HG03097 (cell line): ENCODE measurements at regions not wholly inside any gene's neighbourhood (a gene's known extent, or its start where the extent isn't known, plus 50 kb on each side); places are given as distances from the start of the nearest gene placed in this dataset.
"Not testable (repeated sequence)": the region's sequence is repeated elsewhere in the genome, so short reads cannot be mapped to it uniquely, and the experiment has no call there.

Experiments
- ATAC-seq: cut with Tn5 transposase; IDR thresholded peaks from one replicate; pipeline ENCODE4 v1.9.1; 2021; ENCODE audit not compliant: unreplicated experiment, low FRiP score

GRCh38 chrX:121832446-121832845 lies 785.0 kb downstream of the GLUD2 start:
- ATAC-seq = no peak

DNA sequence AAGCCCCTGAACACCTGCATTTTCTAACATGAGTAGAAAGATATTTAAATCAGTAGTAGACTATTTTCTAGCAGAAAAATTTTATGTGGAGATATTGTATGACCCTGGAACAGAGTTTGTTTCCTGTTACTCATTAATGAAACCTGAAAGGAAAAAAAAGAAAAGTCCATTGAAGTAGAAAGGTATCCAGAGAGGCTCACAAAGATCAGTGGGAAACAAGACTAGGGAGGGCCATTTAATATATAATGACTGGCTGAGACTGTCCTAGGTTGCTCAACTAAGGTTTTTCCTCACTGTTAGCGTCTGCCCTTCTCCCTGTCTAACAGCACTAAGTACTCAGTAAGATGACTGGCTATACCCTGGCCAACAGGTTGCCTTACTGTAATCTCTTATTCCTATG lies 788.6 kb downstream of the GLUD2 start:
- ATAC-seq = no peak

DNA sequence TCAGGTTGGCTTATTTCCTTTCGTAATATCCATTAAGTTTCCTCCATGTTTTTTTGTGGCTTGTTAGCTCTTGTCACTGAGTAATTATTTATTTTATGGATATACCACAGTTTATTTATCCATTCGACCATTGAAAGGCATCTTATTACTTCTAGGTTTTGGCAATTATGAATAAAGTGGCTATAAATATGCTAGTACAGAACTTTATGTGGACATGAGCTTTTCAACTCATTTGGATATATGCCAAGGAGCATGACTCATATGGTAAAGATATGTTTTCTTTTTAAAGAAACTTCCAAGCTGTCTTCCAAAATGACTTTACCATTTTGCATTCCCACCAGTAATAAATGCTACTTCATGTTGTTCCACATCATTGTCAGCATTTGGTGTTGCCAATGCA lies 803.6 kb downstream of the GLUD2 start:
- no peak for ATAC-seq

DNA sequence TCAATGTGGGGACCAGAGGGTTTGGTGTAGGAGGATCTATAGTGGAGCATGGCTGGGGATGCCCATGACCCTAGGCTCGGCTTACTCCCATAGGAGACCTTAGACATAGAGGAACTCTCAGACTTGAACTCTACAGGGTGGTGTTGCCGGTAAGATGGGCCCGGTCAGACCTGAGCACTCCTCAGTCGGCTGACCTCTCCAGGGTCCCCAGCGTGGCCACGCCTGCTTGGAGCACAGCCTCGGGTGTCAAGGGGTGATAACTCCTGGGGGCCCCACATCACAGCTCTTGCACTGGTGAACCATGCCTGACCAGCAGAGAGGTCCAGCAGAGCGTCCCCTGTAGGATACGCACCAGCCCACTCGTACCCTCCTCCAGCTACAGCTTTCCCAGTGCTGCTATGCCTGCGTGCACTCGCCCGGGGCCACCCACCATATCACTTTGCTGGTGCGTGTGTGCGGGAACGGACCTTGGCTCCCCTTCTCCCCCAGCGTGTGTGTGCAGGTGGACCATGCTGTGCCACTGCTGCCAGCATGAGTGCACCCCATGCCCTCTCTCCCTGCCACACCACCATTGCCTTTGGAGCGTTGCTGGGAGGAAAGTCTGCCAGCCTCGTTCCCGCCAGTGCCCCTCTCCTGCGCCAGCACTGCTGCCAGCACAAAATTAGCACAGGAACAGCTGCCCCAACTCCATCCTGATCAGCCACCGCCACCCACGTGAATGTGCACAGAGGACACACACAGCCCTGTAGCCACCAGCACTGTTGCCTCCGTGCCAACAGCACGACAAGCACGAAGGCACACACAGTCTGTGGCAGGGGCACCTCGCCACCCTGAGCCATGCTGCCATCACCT lies 806.6 kb downstream of the GLUD2 start:
- ATAC-seq = no peak

DNA sequence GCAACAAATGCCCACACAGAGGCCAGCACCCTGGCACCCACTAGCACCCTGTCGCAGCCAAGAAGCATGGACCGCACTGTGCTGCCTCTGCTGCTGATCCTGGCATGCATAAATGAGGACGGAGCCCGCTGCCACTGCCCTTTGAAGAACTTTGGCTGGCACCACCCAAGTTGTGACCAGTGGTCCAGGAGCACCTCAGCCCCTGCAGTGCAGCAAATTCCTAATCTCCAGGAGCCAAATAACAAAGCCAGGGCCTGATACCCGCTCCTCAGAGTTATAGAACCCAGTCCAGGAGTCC lies 807.2 kb downstream of the GLUD2 start:
- ATAC-seq = no peak

DNA sequence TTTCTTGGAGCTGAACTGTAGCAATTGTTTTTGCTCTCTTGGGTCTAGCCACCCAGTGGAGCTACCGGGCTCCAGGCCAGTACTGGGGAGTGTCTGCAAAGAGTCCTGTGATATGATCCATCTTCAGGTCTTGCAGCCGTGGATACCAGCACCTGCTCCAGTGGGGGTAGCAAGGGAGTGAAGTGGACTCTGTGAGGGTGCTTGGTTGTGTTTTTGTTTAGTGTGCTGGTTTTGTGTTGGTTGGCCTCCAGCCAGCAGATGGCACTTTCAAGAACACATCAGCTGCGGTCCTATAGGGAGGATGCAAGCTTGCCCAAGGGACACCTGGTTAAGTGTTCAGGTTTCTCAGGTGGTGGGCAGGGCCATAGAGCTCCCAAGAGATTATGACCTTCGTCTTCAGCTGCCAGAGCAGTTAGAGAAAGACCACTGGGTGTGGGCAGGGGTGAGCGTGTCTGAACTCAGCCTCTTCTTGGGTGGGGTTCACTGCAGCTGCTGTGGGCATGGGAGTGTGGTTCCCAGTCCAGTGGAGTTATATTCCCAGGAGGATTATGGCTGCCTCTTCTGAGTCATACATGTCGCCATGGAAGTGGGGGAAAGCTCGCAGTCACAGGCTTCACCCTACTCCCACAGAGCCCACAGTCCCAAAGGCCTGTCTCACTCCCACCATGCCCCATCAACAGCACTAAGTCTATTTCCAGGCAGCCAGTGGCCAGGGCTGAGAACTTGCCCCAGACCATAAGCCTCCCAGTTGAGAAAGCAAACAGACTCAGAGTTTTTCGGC lies 811.6 kb downstream of the GLUD2 start:
- ATAC-seq = no peak

DNA sequence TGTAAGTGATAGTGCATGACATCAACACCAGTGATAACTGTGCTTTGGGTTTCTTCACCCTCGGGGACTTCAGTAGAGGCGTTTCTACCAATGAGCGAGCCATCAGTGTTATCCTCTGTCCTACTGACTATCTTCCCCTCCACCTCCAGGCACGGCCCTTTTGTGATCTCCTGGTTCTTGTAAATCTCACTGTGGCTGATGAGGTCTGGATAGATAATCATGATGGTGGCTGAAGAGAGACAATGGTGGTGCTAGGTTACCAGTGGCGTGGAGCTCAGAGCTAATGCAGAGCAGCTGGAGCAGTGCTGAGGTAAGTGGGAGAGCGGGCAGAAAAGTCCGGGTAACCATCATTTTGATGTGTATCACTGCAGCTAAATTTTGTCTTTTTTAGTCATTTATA lies 816.6 kb downstream of the GLUD2 start:
- ATAC-seq = no peak

DNA sequence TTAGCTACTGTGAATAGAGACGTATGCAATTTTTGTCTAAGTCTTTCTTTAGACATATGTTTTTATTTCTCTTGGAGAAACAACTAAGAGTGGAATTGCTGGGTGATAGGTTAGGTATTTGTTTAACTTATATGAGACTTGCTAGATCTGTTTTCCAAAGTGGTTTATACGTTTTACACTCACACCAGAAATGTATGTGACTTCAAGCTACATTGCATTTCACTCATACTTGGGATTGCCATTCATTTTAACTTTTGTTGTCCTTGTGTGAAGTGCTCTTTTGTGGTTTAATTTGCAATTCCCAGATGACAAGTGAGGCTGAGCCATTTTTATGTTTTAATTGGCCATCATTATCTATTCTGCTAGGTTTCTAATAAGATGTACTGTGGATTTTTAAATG lies 817.2 kb downstream of the GLUD2 start:
- ATAC-seq = no peak

DNA sequence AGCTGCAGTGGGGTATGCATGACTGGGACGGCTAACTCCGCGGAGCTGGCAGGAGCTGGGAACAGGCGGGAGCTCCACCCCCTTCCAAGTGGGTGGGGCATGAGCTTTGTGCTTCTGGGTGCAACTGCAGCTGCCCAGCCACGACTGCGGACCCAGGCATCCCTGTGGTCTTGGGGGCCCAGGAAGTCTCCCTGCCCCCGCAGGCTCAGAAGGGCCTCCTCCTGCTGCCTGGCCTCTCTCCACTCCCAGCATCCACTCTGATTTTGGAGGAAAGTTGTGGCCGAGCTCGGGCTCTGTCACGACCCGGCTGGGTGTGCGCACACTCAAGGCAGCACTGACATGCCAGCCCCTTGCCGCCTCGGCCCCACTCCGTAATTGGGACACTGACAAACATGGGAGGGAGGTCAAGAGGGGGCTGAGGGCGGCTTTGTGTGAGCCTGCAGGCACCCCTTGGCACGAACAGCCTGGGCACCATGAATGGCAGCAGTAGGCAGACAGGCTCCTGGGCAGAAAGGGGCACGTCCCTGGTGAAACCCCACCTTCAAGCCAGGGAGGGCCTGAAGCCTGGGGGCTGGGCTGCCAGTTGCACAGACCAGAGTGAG lies 822.6 kb downstream of the GLUD2 start:
- no peak for ATAC-seq

DNA sequence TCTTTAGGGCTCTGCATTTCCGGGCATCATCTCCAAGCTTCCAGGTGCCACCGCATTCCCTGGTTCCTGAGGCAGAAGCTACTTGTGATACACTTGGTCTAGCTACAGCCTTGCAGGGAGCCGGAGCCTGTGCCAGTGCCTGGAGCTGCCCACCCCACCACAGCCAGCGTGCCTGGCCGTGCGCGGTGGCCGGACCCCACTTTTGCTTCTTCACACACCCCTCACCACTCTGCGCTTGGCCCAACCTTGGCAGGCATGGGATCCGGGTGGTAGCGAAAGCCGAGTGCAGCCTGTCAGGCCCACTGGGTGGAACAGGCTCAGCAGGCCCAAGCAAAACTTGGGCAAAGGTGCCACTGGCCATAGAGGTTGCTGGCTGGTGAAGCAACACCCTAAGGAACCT lies 823.7 kb downstream of the GLUD2 start:
- no peak for ATAC-seq

DNA sequence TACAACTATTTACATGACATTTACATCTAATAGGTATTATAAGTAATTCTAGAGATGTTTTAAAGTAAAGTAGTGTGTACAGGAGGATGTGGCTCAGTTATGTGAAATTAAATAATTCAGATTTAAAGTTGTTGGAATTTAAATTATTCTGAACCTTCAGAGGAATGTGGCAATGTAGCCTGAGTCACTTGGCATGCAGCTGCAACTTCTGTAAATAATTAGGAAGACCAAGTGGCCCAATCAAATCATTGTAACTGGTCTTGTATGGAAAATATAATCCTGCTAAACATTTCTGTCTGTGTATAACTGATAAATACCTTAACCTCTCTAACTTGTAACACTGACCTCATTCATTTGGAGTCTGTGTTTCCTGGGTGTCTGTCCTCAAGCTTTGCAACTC lies 828.9 kb downstream of the GLUD2 start:
- no peak for ATAC-seq

- ATAC-seq = not testable (repeated sequence)
Observed at GRCh38 chrX:121877337-121877736, 829.9 kb downstream of the GLUD2 start.

DNA sequence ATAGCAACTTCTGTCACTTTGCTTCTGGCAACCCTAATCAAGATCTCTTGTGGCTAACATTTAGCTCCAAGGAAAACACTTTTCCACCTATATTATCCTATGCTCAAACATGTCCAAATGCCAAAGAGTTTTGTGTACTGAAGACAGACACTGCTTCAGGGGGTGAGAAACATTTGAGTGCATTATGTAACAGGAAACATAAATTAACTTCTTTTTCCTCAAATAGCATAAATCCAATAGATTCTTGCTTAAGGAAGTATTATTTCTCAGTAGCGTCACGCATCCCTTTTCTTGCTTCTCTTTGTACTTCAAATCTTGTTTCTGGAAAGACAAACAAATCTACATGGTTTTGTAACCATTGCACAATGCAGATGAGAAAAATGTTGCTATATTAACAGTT lies 839.1 kb downstream of the GLUD2 start:
- ATAC-seq = no peak

DNA sequence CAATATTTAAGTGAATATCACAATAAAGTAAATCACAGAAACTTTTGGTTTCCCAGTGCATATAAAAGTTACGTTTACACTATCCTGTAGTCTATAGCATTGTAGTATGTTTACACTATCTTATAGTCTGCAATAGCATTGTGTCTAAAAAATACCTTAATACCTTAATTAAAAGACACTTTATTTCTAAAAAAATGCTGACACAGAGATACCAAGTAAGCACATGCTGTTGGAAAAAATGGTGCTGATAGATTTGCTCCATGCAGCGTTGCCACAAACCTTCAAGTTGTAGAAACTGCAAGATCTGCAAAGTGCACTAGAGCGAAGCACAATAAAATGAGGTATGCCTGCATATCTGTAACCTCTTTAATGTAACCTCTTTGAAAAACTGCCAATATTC lies 847.3 kb downstream of the GLUD2 start:
- no peak for ATAC-seq

DNA sequence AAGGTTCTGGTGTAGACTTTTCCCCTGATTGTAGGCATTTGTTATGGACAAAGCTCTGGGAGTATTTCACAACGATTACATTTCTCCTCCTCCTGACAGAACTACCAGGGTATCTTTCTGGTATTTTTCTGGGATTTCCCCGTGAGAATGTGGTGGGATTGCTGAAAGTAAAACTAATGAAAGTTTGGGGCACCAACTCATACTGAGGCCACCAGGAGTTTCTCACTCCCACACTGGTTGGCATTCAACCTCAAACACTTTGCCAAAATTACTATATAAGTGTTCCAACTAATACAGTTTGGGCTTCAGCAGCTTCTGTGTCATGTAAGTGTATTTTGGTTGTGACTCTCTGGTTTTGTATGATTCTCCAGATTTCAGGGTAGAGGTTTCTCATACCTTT lies 855.1 kb downstream of the GLUD2 start:
- no peak for ATAC-seq

GRCh38 chrX:121903961-121904360 lies 856.6 kb downstream of the GLUD2 start:
- no peak for ATAC-seq

DNA sequence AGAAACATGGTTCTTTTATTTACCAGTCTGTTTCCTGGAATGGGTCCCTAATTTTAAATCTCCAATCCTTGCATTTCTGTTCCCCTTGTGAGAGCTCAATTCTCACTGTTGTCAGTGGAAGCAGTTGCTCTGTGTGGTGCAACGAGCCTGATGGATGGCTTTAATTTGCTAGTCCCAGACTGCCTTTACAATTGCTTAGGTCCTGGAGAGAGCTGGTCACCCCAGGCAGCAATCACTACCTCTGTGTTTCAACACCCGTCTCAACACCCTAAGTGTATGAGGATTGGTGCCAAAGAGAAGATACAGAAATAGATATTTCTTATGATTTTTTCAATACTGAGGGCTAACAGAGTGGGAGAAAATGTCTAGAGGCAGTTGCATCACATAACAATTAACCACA lies 873.8 kb downstream of the GLUD2 start:
- no peak for ATAC-seq

- no peak for ATAC-seq
Observed at GRCh38 chrX:121931567-121931966, 884.2 kb downstream of the GLUD2 start.

GRCh38 chrX:121932688-121933087 lies 885.3 kb downstream of the GLUD2 start:
- ATAC-seq = no peak

- ATAC-seq = no peak
Observed at GRCh38 chrX:121949041-121949760, 901.8 kb downstream of the GLUD2 start.

DNA sequence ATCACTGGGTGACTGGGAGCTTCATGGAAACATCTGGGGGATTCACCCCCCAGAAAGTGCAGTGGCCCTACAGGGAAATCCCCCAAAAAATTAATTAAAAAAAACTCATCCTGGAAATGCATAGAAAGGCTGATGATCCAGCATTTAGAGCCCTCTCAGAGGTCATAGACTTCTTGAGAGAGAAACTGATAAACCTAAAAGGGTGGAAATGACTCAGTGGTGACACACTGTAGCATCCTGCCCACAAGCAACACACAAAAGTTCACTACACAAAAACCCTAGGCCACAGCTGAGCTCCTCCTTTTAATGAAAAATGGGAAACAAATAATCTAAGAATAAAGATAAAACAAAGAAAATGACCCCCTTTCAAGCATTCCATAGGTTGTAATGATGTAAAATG lies 911.5 kb downstream of the GLUD2 start:
- ATAC-seq = no peak
